ENCODE measurements at regions not wholly inside any gene's neighbourhood (a gene's known extent, or its start where the extent isn't known, plus 50 kb on each side); places are given as distances from the start of the nearest gene placed in this dataset.

GRCh38 chr4:133972586-133972985 is 229.0 kb downstream of the PABPC4L start:
- DNase-seq (ENCODE audit: low read depth, low spot score) = no peak
- no peak overlapping the region for H3K27ac ChIP-seq (ENCODE audit: low read length)
- no peak overlapping the region for H3K4me3 ChIP-seq (ENCODE audit: low read length)
- H3K9me3 ChIP-seq (ENCODE audit: control insufficient read depth, insufficient read depth, low read length) = no peaks in the 10 kb centered on the region
- H3K27me3 ChIP-seq (ENCODE audit: control insufficient read depth, insufficient read depth, low read length) = no peaks in the 10 kb centered on the region
- no peaks in the 10 kb centered on the region for H3K4me1 ChIP-seq (ENCODE audit: control insufficient read depth, insufficient read depth, low read length)
- H3K36me3 ChIP-seq (ENCODE audit: control insufficient read depth, insufficient read depth, low read length) = no peaks in the 10 kb centered on the region
- no CpG with 5 or more reads among the region's 2 CpGs for WGBS (ENCODE audit: insufficient coverage, insufficient read length)

- 100% methylated on average over 3 of the region's 4 CpGs for WGBS (ENCODE audit: insufficient coverage, insufficient read length)
- no peaks in the 10 kb centered on the region for H3K27me3 ChIP-seq (ENCODE audit: control insufficient read depth, insufficient read depth, low read length)
- H3K4me1 ChIP-seq (ENCODE audit: control insufficient read depth, insufficient read depth, low read length) = no peaks in the 10 kb centered on the region
- no peak for DNase-seq (ENCODE audit: low read depth, low spot score)
- H3K36me3 ChIP-seq (ENCODE audit: control insufficient read depth, insufficient read depth, low read length) = no peaks in the 10 kb centered on the region
- H3K27ac ChIP-seq (ENCODE audit: low read length) = no peak overlapping the region
- H3K4me3 ChIP-seq (ENCODE audit: low read length) = no peak overlapping the region
- no peaks in the 10 kb centered on the region for H3K9me3 ChIP-seq (ENCODE audit: control insufficient read depth, insufficient read depth, low read length)
Observed at GRCh38 chr4:133969202-133969848, 232.3 kb downstream of the PABPC4L start.

- no peak overlapping the region for H3K4me3 ChIP-seq (ENCODE audit: low read length)
- H3K4me1 ChIP-seq (ENCODE audit: control insufficient read depth, insufficient read depth, low read length) = no peaks in the 10 kb centered on the region
- H3K27me3 ChIP-seq (ENCODE audit: control insufficient read depth, insufficient read depth, low read length) = no peaks in the 10 kb centered on the region
- no peaks in the 10 kb centered on the region for H3K36me3 ChIP-seq (ENCODE audit: control insufficient read depth, insufficient read depth, low read length)
- no peak for DNase-seq (ENCODE audit: low read depth, low spot score)
- H3K27ac ChIP-seq (ENCODE audit: low read length) = no peak overlapping the region
- H3K9me3 ChIP-seq (ENCODE audit: control insufficient read depth, insufficient read depth, low read length) = no peaks in the 10 kb centered on the region
- WGBS (ENCODE audit: insufficient coverage, insufficient read length) = no CpG with 5 or more reads among the region's 3 CpGs
Observed at GRCh38 chr4:133968174-133968573, 233.4 kb downstream of the PABPC4L start.

GRCh38 chr4:133960975-133961374 is 240.6 kb downstream of the PABPC4L start:
- no peak for DNase-seq (ENCODE audit: low read depth, low spot score)
- Histone ChIP-seq H3K27ac (ENCODE audit: low read length) (no peak overlapping the region), H3K4me1 (ENCODE audit: control insufficient read depth, insufficient read depth, low read length) (no peaks in the 10 kb centered on the region), H3K9me3 (ENCODE audit: control insufficient read depth, insufficient read depth, low read length) (no peaks in the 10 kb centered on the region), H3K27me3 (ENCODE audit: control insufficient read depth, insufficient read depth, low read length) (no peaks in the 10 kb centered on the region), H3K4me3 (ENCODE audit: low read length) (no peak overlapping the region), H3K36me3 (ENCODE audit: control insufficient read depth, insufficient read depth, low read length) (no peaks in the 10 kb centered on the region)
- no CpG with 5 or more reads among the region's 2 CpGs for WGBS (ENCODE audit: insufficient coverage, insufficient read length)

- H3K36me3 ChIP-seq (ENCODE audit: control insufficient read depth, insufficient read depth, low read length) = no peaks in the 10 kb centered on the region
- H3K27ac ChIP-seq (ENCODE audit: low read length) = no peak overlapping the region
- no peak overlapping the region for H3K4me3 ChIP-seq (ENCODE audit: low read length)
- no peaks in the 10 kb centered on the region for H3K27me3 ChIP-seq (ENCODE audit: control insufficient read depth, insufficient read depth, low read length)
- H3K9me3 ChIP-seq (ENCODE audit: control insufficient read depth, insufficient read depth, low read length) = no peaks in the 10 kb centered on the region
- DNase-seq (ENCODE audit: low read depth, low spot score) = peak; percentile 4
- H3K4me1 ChIP-seq (ENCODE audit: control insufficient read depth, insufficient read depth, low read length) = peaks cover 1% of the 10 kb centered on the region; the same call in 1 of the 2 replicates
- WGBS (ENCODE audit: insufficient coverage, insufficient read length) = no CpG with 5 or more reads among the region's 1 CpG
Observed at GRCh38 chr4:133943081-133943480, 258.5 kb downstream of the PABPC4L start.

- no peak overlapping the region for H3K4me3 ChIP-seq (ENCODE audit: low read length)
- no peaks in the 10 kb centered on the region for H3K27me3 ChIP-seq (ENCODE audit: control insufficient read depth, insufficient read depth, low read length)
- no peak overlapping the region for H3K27ac ChIP-seq (ENCODE audit: low read length)
- H3K4me1 ChIP-seq (ENCODE audit: control insufficient read depth, insufficient read depth, low read length) = no peaks in the 10 kb centered on the region
- no peaks in the 10 kb centered on the region for H3K36me3 ChIP-seq (ENCODE audit: control insufficient read depth, insufficient read depth, low read length)
- no peak for DNase-seq (ENCODE audit: low read depth, low spot score)
- H3K9me3 ChIP-seq (ENCODE audit: control insufficient read depth, insufficient read depth, low read length) = no peaks in the 10 kb centered on the region
Observed at GRCh38 chr4:133938061-133938460, 263.5 kb downstream of the PABPC4L start.

- Histone ChIP-seq H3K4me3 (ENCODE audit: low read length) (no peak overlapping the region), H3K27ac (ENCODE audit: low read length) (no peak overlapping the region)
- no CpG with 5 or more reads among the region's 1 CpG for WGBS (ENCODE audit: insufficient coverage, insufficient read length)
Observed at GRCh38 chr4:133929531-133930239, 271.9 kb downstream of the PABPC4L start.

GRCh38 chr4:133921280-133922195 is 280.1 kb downstream of the PABPC4L start:
- no peak overlapping the region for H3K4me3 ChIP-seq (ENCODE audit: low read length)
- no peak for DNase-seq (ENCODE audit: low read depth, low spot score)
- no peaks in the 10 kb centered on the region for H3K36me3 ChIP-seq (ENCODE audit: control insufficient read depth, insufficient read depth, low read length)
- H3K9me3 ChIP-seq (ENCODE audit: control insufficient read depth, insufficient read depth, low read length) = no peaks in the 10 kb centered on the region
- no peaks in the 10 kb centered on the region for H3K27me3 ChIP-seq (ENCODE audit: control insufficient read depth, insufficient read depth, low read length)
- H3K4me1 ChIP-seq (ENCODE audit: control insufficient read depth, insufficient read depth, low read length) = no peaks in the 10 kb centered on the region
- WGBS (ENCODE audit: insufficient coverage, insufficient read length) = no CpG with 5 or more reads among the region's 8 CpGs
- no peak overlapping the region for H3K27ac ChIP-seq (ENCODE audit: low read length)

More at GRCh38 chr4:133929531-133930239, 271.9 kb downstream of the PABPC4L start:
- Histone ChIP-seq H3K4me1 (ENCODE audit: control insufficient read depth, insufficient read depth, low read length) (no peaks in the 10 kb centered on the region), H3K9me3 (ENCODE audit: control insufficient read depth, insufficient read depth, low read length) (no peaks in the 10 kb centered on the region), H3K27me3 (ENCODE audit: control insufficient read depth, insufficient read depth, low read length) (no peaks in the 10 kb centered on the region), H3K36me3 (ENCODE audit: control insufficient read depth, insufficient read depth, low read length) (no peaks in the 10 kb centered on the region)
- DNase-seq (ENCODE audit: low read depth, low spot score) = no peak

GRCh38 chr4:133920236-133920635 is 281.4 kb downstream of the PABPC4L start:
- no peaks in the 10 kb centered on the region for H3K4me1 ChIP-seq (ENCODE audit: control insufficient read depth, insufficient read depth, low read length)
- WGBS (ENCODE audit: insufficient coverage, insufficient read length) = no CpG with 5 or more reads among the region's 2 CpGs
- no peaks in the 10 kb centered on the region for H3K36me3 ChIP-seq (ENCODE audit: control insufficient read depth, insufficient read depth, low read length)
- H3K9me3 ChIP-seq (ENCODE audit: control insufficient read depth, insufficient read depth, low read length) = no peaks in the 10 kb centered on the region
- no peak for DNase-seq (ENCODE audit: low read depth, low spot score)
- no peak overlapping the region for H3K27ac ChIP-seq (ENCODE audit: low read length)
- no peak overlapping the region for H3K4me3 ChIP-seq (ENCODE audit: low read length)
- no peaks in the 10 kb centered on the region for H3K27me3 ChIP-seq (ENCODE audit: control insufficient read depth, insufficient read depth, low read length)

GRCh38 chr4:133910165-133910564 is 291.4 kb downstream of the PABPC4L start:
- H3K4me1 ChIP-seq (ENCODE audit: control insufficient read depth, insufficient read depth, low read length) = no peaks in the 10 kb centered on the region
- no CpG with 5 or more reads among the region's 3 CpGs for WGBS (ENCODE audit: insufficient coverage, insufficient read length)
- no peak for DNase-seq (ENCODE audit: low read depth, low spot score)

More at GRCh38 chr4:133910165-133910564, 291.4 kb downstream of the PABPC4L start:
- H3K36me3 ChIP-seq (ENCODE audit: control insufficient read depth, insufficient read depth, low read length) = no peaks in the 10 kb centered on the region
- no peaks in the 10 kb centered on the region for H3K27me3 ChIP-seq (ENCODE audit: control insufficient read depth, insufficient read depth, low read length)
- no peak overlapping the region for H3K27ac ChIP-seq (ENCODE audit: low read length)
- no peaks in the 10 kb centered on the region for H3K9me3 ChIP-seq (ENCODE audit: control insufficient read depth, insufficient read depth, low read length)
- H3K4me3 ChIP-seq (ENCODE audit: low read length) = no peak overlapping the region
